Left ventricle myocardium superior (tissue), 1 donor: ENCODE measurements at regions not wholly inside any gene's neighbourhood (a gene's known extent, or its start where the extent isn't known, plus 50 kb on each side); places are given as distances from the start of the nearest gene placed in this dataset.
"Not testable (repeated sequence)": the region's sequence is repeated elsewhere in the genome, so short reads cannot be mapped to it uniquely, and the experiment has no call there.

Source experiments
- ATAC-seq: fragments of 200-7000 bp; cut with Tn5 transposase; one replicate; pipeline ENCODE4 v1.9.1; 2020; ENCODE audit warnings: mild to moderate bottlenecking, moderate library complexity
- DNase-seq: peaks from one replicate; pipeline ENCODE4 v3.0.0-alpha.2; 2020
- intact Hi-C: fragments of 100-400 bp; cut with micrococcal nuclease; formaldehyde crosslinking; loops from one replicate; pipeline ENCODE4 v1.11.0; 2022
- donor health status: DM: no; HTN: yes; CAD: no; lungs with severe emphysema.

DNA sequence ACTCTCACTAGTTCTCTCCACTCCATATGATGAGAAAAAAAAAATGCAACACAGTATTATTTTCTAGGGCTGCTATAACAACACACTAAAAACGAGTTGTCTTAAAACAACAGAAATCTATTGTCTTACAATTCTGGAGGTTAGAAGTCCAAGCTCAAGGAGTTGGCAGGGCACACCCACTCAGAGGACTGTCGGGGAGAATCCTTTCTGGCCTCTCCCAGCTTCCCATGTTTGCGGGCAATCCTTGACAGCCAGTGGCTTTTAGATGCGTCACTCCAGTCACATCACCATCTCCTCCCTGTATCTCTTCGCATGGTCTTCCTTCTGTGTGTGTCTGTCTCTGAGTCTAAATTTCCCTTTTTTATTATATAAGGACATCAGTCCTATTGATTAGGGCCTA, 64.0 kb upstream of the KIF2A start:
- ATAC-seq, intact Hi-C loops, DNase-seq: not testable (repeated sequence)

GRCh38 chr5:62243046-62243445, 63.0 kb upstream of the KIF2A start:
- intact Hi-C loops, ATAC-seq, DNase-seq: not testable (repeated sequence)

GRCh38 chr5:62248192-62248591, 57.8 kb upstream of the KIF2A start:
- ATAC-seq, DNase-seq, intact Hi-C loops: not testable (repeated sequence)

GRCh38 chr5:62250085-62250484, 55.9 kb upstream of the KIF2A start:
- intact Hi-C loops, ATAC-seq: not testable (repeated sequence)

GRCh38 chr5:62250919-62251318, 55.1 kb upstream of the KIF2A start:
- ATAC-seq, intact Hi-C loops, DNase-seq: not testable (repeated sequence)

More at GRCh38 chr5:62250085-62250484, 55.9 kb upstream of the KIF2A start:
- DNase-seq: not testable (repeated sequence)

DNA sequence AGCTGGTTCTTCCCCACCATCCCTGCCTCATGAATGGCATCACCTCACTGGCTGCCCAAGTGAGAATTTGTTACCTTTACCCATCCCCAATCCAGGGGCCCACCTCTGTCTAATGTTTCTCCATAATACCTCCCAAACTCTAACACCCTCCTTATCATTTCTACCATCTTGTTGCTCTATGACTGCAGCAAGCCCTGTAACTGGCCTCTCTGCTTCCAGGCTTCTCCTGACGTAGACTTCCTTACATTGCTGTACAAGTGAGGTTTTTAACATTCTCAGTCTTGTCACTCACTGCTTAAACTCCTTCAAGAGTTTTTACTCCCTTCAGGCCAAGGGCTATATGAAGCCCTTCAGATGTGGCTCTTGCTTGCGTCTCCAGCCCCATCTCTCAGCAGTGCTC, 53.5 kb upstream of the KIF2A start:
- ATAC-seq: not testable (repeated sequence)

DNA sequence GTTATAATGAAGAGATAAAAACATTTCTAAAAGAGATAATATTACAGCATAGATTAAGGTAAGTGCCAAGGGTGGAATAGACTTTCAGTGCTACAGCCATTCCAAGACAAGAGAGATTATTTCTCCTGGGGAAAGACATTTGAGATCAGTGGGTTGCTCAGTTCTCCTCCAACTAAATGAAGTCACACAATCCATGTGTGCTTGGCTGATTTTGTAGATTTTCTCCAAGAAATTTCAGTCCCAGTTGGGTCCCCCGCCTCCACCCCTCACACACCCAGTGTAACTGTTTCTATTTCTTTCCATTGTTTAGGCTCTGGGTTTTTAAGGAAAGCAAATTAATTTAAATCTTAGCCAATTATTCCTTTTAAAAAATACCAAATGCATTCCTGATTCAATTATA, 50.5 kb upstream of the KIF2A start:
- intact Hi-C loops, ATAC-seq, DNase-seq: not testable (repeated sequence)

More for the DNA sequence above, 53.5 kb upstream of the KIF2A start:
- intact Hi-C loops, DNase-seq: not testable (repeated sequence)

GRCh38 chr5:62256161-62257019, 49.6 kb upstream of the KIF2A start:
- intact Hi-C loops: no loop called here
- DNase-seq (no peak), ATAC-seq (no peak)
